Transverse colon (tissue), 4 donors: ENCODE measurements at regions not wholly inside any gene's neighbourhood (a gene's known extent, or its start where the extent isn't known, plus 50 kb on each side); places are given as distances from the start of the nearest gene placed in this dataset.

Experiments
- DNase-seq: peaks from one replicate; pipeline ENCODE4 v3.0.0-alpha.2; 2019
- H3K27ac ChIP-seq, 4 donors: fragments of 200-600 bp; sonication (generic); 2 replicates each; pipeline ENCODE4 v1.5.1; 2016 to 2018; ENCODE audit warnings: inconsistent platforms in 4 of 4
- H3K27me3 ChIP-seq: fragments of 200-600 bp; sonication (generic); 2 replicates; pipeline ENCODE4 v1.5.1; 2017; ENCODE audit warnings: inconsistent platforms
- H3K36me3 ChIP-seq, 4 donors: fragments of 200-600 bp; sonication (generic); 2 replicates each; pipeline ENCODE4 v1.5.1; 2017 to 2019; ENCODE audit warnings: inconsistent platforms in 4 of 4
- H3K4me1 ChIP-seq, 4 donors: fragments of 200-600 bp; sonication (generic); 2 replicates each; pipeline ENCODE4 v1.5.1; 2017 to 2020; ENCODE audit warnings: inconsistent platforms in 4 of 4
- H3K4me3 ChIP-seq, 4 donors: fragments of 200-600 bp; sonication (generic); 1 replicate in 1 of 4; 2 replicates in 3 of 4; pipeline versions ENCODE4 v1.5.1 to v1.6.1; 2017 to 2019; ENCODE audit warnings: inconsistent platforms in 4 of 4
- H3K9me3 ChIP-seq, 2 donors: fragments of 200-600 bp; sonication (generic); 2 replicates each; pipeline ENCODE4 v1.5.1; 2017 to 2019; ENCODE audit warnings: inconsistent platforms in 2 of 2
- EP300 ChIP-seq: sonication (generic); formaldehyde crosslinking; IDR thresholded peaks from one replicate; pipeline ENCODE4 v1.6.1; 2017; ENCODE audit warnings: antibody characterized with exemption, low read depth
- POLR2A ChIP-seq: fragments of 450-650 bp; IDR thresholded peaks from one replicate; pipeline ENCODE4 v1.6.1; 2016; ENCODE audit warnings: antibody characterized with exemption, mild to moderate bottlenecking, moderate library complexity
- POLR2AphosphoS5 ChIP-seq, 3 donors: sonication (generic); formaldehyde crosslinking; IDR thresholded peaks; one replicate each; pipeline ENCODE4 v1.6.1; 2016; ENCODE audit warnings: antibody characterized with exemption in 3 of 3
- WGBS, 2 donors: methylation state at CpG; one replicate each; pipeline ENCODE4 v1.1.5; 2018; ENCODE audit warnings: low coverage in 1 of 2; 5-methylcytosine and 5-hydroxymethylcytosine counted together
- in situ Hi-C, 4 donors: fragments of 200-750 bp; cut with MboI; loops; one replicate each; pipeline versions ENCODE4 v1.15.0 to v1.15.1; 2017; ENCODE audit warnings: low sequenced_read_pairs in 3 of 4, low pct_ligation_motif_present in 1 of 4, low pct_unique_long_range_greater_than_20kb in 1 of 4
- intact Hi-C: fragments of 100-400 bp; cut with DNase I; formaldehyde crosslinking; loops from one replicate; pipeline ENCODE4 v1.15.1; 2023; ENCODE audit warnings: low total_unique reads
- TF ChIP-seq, protein P1 (sequence below), 5 experiments: fragments of 200-600 bp in 3 of 5; fragments of 450-650 bp in 2 of 5; sonication (generic) in 3 of 5; IDR thresholded peaks; 1 replicate in 2 of 5; 2 replicates in 3 of 5; pipeline ENCODE4 v1.5.1; 2016 to 2017; ENCODE audit warnings: antibody characterized with exemption in 5 of 5, inconsistent platforms in 3 of 5, mild to moderate bottlenecking in 2 of 5, moderate library complexity in 1 of 5

GRCh38 chr2:175309799-175310198 is 128.3 kb upstream of the ATP5MC3 start:
- peak; percentile 11 for DNase-seq
- Histone ChIP-seq H3K27ac (no peak overlapping the region), H3K9me3 (no peaks in the 10 kb centered on the region), H3K27me3 (no peaks in the 10 kb centered on the region), H3K36me3 (no peaks in the 10 kb centered on the region), H3K4me3 (no peak overlapping the region), H3K4me1 (no peaks in the 10 kb centered on the region)
- WGBS, 2 donors, result 58 to 67% methylated on average over 2 to 3 of the region's 3 CpGs
- no peak for TF ChIP-seq POLR2AphosphoS5 (IDR thresholded peaks at IDR 0.05)
- TF ChIP-seq, protein P1, sequence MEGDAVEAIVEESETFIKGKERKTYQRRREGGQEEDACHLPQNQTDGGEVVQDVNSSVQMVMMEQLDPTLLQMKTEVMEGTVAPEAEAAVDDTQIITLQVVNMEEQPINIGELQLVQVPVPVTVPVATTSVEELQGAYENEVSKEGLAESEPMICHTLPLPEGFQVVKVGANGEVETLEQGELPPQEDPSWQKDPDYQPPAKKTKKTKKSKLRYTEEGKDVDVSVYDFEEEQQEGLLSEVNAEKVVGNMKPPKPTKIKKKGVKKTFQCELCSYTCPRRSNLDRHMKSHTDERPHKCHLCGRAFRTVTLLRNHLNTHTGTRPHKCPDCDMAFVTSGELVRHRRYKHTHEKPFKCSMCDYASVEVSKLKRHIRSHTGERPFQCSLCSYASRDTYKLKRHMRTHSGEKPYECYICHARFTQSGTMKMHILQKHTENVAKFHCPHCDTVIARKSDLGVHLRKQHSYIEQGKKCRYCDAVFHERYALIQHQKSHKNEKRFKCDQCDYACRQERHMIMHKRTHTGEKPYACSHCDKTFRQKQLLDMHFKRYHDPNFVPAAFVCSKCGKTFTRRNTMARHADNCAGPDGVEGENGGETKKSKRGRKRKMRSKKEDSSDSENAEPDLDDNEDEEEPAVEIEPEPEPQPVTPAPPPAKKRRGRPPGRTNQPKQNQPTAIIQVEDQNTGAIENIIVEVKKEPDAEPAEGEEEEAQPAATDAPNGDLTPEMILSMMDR (IDR thresholded peaks at IDR 0.05), result peak in 1 of 5 experiments; percentile 18
- in situ Hi-C loops (no loop called here), intact Hi-C loops (no loop called here)

- TF ChIP-seq EP300 (no peak), POLR2AphosphoS5 (IDR thresholded peaks at IDR 0.05) (no peak), POLR2A (no peak)
- TF ChIP-seq, protein P1 (IDR thresholded peaks at IDR 0.05), result no peak
- Histone ChIP-seq H3K4me1 (no peaks in the 10 kb centered on the region), H3K9me3 (no peaks in the 10 kb centered on the region), H3K36me3 (no peaks in the 10 kb centered on the region), H3K4me3 (no peak overlapping the region), H3K27ac (no peak overlapping the region), H3K27me3 (no peaks in the 10 kb centered on the region)
- DNase-seq, result no peak
- in situ Hi-C loops (no loop called here), intact Hi-C loops (no loop called here)
- 63 to 80% methylated on average over 2 to 4 of the region's 4 CpGs for WGBS, 2 donors
Measured at GRCh38 chr2:175308005-175308404, 126.5 kb upstream of the ATP5MC3 start.

DNA sequence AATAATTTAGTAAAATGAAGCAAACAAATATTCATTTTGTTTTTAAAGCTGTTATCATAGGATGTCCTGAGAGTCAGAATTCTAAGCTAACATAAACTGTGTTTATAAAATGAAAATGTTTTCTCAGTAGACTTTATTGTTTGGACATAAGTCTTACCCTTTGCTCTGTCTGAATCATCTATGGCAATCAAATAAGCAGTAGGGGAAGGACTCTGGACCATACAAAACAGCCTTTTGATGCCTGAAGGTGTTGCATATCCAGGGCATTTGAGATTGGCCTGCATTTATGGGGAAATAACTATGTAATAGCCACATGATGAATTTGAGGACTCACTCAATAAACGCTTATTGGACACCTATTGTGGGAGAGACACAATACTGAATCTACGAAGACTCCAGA is 123.0 kb upstream of the ATP5MC3 start:
- intact Hi-C loops, result no loop called here
- TF ChIP-seq, protein P1 (IDR thresholded peaks at IDR 0.05), result no peak
- TF ChIP-seq POLR2A (no peak), POLR2AphosphoS5 (IDR thresholded peaks at IDR 0.05) (no peak), EP300 (no peak)
- no peak for DNase-seq

GRCh38 chr2:175293776-175294175 is 112.3 kb upstream of the ATP5MC3 start:
- H3K9me3 ChIP-seq, result no peaks in the 10 kb centered on the region
- H3K27ac ChIP-seq, result no peak overlapping the region
- H3K4me3 ChIP-seq, result no peak overlapping the region
- no peaks in the 10 kb centered on the region for H3K4me1 ChIP-seq
- no peak for DNase-seq
- no peaks in the 10 kb centered on the region for H3K36me3 ChIP-seq
- 70 to 86% methylated on average over 1 to 4 of the region's 4 CpGs for WGBS, 2 donors
- peaks cover 14% of the 10 kb centered on the region for H3K27me3 ChIP-seq
- no peak for TF ChIP-seq POLR2AphosphoS5 (IDR thresholded peaks at IDR 0.05)
- TF ChIP-seq, protein P1 (IDR thresholded peaks at IDR 0.05), result no peak
- no peak for TF ChIP-seq EP300
- TF ChIP-seq POLR2A, result no peak
- in situ Hi-C loops (loop anchor here in 3 of 4 donors (25.0 kb wide), 1 partner anchor 181 kb away; no protein-coding TSS in a partner anchor), intact Hi-C loops (loop anchor here (5.0 kb wide), 1 partner anchor 1956 kb away; no protein-coding TSS in a partner anchor)

More for the DNA sequence above, 123.0 kb upstream of the ATP5MC3 start:
- in situ Hi-C loops, result no loop called here
- Histone ChIP-seq H3K9me3 (no peaks in the 10 kb centered on the region), H3K4me1 (no peaks in the 10 kb centered on the region), H3K36me3 (no peaks in the 10 kb centered on the region), H3K27ac (no peak overlapping the region), H3K4me3 (no peak overlapping the region), H3K27me3 (no peaks in the 10 kb centered on the region)
- WGBS, 2 donors, result 69 to 74% methylated on average over 2 of the region's 2 CpGs
